Right lobe of liver (tissue), 4 donors: ENCODE measurements at regions not wholly inside any gene's neighbourhood (a gene's known extent, or its start where the extent isn't known, plus 50 kb on each side); places are given as distances from the start of the nearest gene placed in this dataset.

ENCODE experiments used
- POLR2A ChIP-seq: fragments of 450-650 bp; IDR thresholded peaks from one replicate; pipeline ENCODE4 v1.6.1; 2017; ENCODE audit warnings: antibody characterized with exemption, mild to moderate bottlenecking
- TF ChIP-seq, protein P1 (sequence below), 4 donors: fragments of 200-600 bp in 3 of 4; fragments of 450-650 bp in 1 of 4; IDR thresholded peaks; one replicate each; pipeline versions ENCODE4 v1.5.1 to v1.8.0; 2016 to 2022; ENCODE audit warnings: antibody characterized with exemption in 4 of 4, mild to moderate bottlenecking in 2 of 4
- donor health status: DM: no; HTN: no; CAD: no.
- donor health status: DM: no; HTN: no; CAD: no.
- donor health status: DM: no; HTN: yes; CAD: no.

DNA sequence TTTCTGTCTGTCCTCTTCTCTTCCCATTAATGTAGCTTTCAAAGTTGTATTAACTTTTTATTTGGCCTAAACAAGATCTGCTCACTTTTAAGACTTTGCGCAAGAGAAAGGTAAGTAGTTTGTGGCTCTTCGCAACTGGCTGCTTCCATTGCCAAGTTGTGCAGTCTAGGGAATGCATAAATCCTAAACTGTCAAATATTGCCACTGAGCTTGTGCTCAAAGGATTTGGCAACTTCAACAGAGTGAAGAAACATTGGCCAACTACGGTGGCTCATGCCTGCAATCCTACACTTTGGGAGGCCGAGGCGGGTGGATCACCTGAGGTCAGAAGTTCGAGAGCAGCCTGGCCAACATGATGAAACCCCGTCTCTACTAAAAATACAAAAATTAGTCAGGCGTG lies 826.4 kb downstream of the EPHA4 start:
- TF ChIP-seq POLR2A: no peak
- TF ChIP-seq, protein P1, sequence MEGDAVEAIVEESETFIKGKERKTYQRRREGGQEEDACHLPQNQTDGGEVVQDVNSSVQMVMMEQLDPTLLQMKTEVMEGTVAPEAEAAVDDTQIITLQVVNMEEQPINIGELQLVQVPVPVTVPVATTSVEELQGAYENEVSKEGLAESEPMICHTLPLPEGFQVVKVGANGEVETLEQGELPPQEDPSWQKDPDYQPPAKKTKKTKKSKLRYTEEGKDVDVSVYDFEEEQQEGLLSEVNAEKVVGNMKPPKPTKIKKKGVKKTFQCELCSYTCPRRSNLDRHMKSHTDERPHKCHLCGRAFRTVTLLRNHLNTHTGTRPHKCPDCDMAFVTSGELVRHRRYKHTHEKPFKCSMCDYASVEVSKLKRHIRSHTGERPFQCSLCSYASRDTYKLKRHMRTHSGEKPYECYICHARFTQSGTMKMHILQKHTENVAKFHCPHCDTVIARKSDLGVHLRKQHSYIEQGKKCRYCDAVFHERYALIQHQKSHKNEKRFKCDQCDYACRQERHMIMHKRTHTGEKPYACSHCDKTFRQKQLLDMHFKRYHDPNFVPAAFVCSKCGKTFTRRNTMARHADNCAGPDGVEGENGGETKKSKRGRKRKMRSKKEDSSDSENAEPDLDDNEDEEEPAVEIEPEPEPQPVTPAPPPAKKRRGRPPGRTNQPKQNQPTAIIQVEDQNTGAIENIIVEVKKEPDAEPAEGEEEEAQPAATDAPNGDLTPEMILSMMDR (IDR thresholded peaks at IDR 0.05): no peak
